ENCODE measurements at regions not wholly inside any gene's neighbourhood (a gene's known extent, or its start where the extent isn't known, plus 50 kb on each side); places are given as distances from the start of the nearest gene placed in this dataset.
"Not testable (repeated sequence)": the region's sequence is repeated elsewhere in the genome, so short reads cannot be mapped to it uniquely, and the experiment has no call there.

DNA sequence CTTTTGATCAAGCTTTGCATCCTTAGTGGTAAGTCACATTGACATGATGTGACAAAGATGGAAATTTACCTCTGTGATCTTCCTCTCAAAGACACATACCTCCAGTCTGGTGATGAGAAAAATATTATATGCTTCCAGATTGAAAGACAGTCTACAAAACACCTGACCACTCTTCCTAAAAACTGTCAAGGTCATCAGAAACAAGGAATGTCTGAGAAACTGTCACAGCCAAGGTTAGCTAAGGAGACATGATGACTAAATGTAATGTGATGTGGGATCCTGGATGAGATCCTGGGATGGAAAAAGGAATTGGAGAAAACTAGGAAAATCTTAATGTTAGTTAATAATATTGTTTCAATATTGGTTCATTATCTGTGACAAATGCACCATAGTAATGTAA lies 226.6 kb upstream of the ST6GAL2 start:
- DNase-seq: no peak

- no peak for DNase-seq
These were observed 242.4 kb upstream of the ST6GAL2 start for GRCh38 chr2:107128381-107128780.

DNA sequence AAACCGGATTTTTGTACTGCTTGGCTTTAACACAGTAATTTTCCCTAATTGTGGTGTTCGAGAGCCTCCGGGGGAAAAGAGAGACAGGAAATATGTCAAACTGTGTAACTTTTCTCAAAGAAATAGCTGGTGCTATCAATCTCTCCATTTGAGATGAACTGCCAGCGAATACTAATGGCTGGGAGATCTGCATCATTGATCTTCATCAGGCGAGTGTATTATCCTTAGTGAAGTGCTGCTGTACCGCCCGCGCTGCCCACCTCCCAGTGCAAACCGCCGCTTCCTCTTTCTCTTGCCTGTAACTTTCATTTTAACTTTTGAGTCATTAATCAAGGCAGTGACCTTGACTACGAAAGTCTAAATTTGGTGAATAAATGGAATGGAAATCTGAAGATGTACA lies 246.1 kb upstream of the ST6GAL2 start:
- no peak for DNase-seq

DNA sequence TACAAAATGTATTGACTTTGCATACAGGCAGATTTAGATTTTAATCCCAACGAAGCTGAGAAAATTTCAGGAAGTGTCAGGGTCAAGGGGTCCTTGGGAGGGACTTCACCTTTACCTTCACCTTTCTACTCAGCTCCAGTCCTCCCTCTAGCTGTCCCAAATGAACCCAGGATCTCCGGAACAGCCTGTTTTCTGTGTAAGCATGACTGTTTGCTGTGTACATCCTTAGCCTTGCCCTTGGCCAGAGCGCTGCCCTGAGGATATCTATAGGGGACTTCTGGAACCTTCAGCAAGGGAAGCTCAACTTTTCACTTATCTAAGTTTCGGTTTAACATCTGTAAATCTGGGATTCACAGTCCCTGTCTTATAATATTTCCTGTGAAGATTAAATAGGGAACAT lies 246.8 kb upstream of the ST6GAL2 start:
- no peak for DNase-seq

DNA sequence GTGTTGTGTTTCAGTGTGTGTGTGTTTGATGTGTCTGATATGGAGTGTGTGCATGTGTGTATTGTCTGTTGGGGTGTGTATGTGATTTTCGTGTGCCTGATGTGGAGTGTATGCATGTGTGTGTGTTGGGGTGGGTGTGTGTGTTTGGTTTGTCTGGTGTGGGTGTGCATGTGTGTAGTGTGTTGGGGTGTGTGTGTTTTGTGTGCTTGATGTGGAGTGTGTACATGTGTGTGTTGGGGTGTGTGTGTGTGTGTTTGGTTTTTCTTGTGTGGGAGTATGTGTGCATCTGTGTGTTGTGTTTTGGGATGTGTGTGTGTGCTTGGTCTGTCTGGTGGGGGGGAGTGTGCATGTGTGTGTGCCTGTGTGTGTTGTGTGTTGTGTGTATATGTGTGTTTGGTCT lies 247.4 kb upstream of the ST6GAL2 start:
- no peak for DNase-seq

DNA sequence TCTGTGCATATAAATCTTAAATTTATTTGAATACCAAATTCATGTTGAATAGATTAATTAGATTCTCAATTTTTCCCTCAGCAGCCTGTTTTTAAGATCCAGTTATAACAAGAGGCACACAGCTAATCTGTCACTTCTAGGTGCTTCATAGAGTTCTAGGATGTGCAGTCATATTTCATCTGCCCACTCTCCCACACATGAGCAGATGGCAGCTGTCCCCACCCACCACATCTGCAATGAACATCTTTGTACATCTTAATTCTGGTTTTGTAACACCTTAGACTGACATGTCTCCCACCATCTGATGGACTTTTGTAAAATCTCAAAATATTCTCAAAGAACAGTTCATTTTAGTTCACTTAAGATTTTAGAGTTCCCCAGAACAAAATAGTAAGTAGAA lies 250.8 kb upstream of the ST6GAL2 start:
- DNase-seq: no peak

DNA sequence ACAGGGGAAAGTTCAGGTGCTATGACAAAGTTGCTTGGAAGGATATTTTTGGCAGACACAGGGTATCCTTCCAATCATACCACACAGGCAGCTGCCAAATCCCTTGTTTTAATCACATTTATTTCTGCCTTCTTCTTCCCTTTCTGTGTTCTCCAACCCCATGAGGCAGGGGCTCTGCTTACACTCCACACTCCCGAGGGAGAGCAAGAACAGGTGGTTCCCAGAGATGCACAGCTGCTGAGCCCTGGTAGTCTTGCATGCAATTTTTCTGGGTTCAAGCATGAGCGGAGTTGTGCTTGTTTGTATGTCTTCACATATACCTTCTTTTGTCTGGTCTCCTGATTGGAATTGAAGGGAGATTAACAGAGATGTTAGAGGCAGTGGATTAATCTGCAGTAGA lies 251.7 kb upstream of the ST6GAL2 start:
- no peak for DNase-seq

GRCh38 chr2:107146181-107146580 lies 260.2 kb upstream of the ST6GAL2 start:
- DNase-seq: no peak

GRCh38 chr2:107146645-107147044 lies 260.7 kb upstream of the ST6GAL2 start:
- DNase-seq: not testable (repeated sequence)

- DNase-seq: no peak
These were observed 262.1 kb upstream of the ST6GAL2 start for GRCh38 chr2:107148055-107148454.

DNA sequence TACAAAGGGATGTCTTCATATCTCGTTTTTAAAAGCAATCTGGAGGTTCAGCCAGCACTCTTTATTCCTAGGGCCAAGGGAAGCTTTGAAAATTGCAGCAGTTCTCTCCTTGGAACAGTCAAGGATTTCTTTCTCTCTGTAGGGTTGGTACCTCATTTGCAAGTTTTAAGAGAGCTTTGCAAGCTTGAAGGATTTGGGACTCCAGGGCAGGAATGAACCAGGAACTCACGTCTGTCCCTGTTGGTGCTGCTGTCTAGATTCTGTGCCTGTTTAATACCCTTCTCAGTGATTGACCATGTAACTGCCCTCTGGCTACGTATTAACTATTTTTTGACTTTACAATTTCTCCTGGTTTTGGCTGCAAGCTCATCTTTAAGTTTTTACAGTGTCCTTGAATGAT lies 262.5 kb upstream of the ST6GAL2 start:
- no peak for DNase-seq

- no peak for DNase-seq
These were observed 274.8 kb upstream of the ST6GAL2 start for GRCh38 chr2:107160640-107161239.

- DNase-seq: no peak
These were observed 282.2 kb upstream of the ST6GAL2 start for GRCh38 chr2:107168141-107168540.

GRCh38 chr2:107174171-107174570 lies 288.2 kb upstream of the ST6GAL2 start:
- DNase-seq: no peak

DNA sequence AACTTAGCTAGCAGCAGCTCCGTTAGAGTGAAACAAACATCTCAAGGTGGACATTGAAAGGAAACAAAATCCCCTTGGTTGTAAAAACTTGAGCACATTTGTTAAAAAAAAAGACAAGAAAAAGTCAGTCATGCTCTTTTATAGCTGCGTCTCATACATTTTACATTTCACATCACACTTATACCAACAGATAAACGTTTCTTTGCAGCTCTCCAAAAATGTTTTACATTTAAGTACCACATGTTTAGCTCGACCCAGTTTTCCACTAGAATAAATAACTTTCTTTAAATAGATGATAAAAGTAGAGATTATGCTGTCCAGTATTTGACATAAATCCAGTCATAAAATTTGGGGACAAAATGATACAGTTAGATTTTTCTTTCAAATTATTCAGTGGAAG lies 297.0 kb upstream of the ST6GAL2 start:
- DNase-seq: no peak

DNA sequence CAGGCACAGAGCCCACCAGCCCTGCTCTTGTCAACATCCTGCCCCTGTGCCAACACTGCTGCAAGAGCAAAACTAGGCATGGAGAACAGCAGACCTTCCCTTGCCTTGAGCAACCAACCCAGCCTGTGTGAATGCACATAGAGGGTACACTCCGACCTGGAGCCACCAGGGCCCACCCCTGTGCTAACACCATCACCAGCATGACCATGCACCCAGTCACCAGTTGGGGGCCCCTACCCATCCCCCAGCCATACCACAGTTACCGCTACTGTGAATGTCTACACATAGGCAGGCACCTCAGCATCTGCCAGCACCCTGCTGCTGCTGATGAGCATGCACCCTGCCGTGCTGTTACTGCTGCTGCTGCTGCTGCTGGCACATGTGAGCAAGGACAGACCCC lies 301.9 kb upstream of the ST6GAL2 start:
- no peak for DNase-seq

DNA sequence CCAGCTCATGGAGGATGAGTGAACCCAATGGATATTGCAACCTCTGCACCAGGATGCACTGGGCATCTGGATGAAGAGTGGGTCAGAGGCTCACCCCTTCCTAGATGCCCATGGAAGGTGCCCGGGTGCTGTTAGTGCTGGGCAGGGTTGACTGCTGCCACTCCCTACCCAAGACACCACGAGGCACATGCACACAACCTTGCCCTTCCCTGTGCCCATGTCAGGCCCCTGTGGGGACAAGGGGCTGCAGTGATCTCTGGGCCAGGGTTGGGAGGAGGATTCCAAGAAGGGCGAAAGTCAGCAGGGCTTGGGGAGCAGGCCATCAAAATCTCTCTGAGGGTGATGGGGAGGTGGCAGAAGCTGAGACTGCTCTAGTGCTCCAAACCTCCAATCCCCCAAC lies 309.7 kb upstream of the ST6GAL2 start:
- no peak for DNase-seq

DNA sequence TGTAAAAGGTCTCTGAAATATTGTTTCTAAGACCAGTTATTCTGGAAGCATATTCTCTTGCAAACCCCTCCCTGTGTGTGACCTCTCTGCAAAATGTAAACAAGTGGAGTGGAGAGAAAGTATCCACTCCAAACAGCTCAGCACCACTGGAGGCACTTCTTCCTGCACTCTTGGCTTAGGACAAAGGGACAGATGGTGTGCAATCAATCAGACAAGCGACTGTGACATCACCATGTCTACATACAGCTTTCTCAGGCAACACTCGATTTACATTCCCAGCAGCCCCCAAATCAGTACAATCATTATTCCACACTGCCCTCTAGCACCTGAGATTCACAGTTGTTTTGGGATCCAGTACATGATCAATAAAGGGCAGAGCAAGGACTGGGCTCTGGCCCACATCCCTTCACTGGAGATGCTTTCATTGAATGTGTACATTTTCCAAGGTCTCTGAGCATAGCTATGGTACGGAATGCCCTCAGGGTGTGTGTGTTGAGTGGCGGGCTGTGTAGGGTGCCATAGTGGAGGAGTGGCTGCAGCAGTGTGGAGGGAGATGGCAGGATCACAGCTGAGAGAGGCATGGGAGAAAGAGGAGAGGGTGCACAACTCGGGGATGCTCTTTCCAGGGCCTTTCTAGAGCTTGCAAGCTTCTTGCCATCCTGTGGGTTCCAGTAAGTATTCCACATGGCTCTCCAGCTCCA lies 311.8 kb upstream of the ST6GAL2 start:
- no peak for DNase-seq

DNA sequence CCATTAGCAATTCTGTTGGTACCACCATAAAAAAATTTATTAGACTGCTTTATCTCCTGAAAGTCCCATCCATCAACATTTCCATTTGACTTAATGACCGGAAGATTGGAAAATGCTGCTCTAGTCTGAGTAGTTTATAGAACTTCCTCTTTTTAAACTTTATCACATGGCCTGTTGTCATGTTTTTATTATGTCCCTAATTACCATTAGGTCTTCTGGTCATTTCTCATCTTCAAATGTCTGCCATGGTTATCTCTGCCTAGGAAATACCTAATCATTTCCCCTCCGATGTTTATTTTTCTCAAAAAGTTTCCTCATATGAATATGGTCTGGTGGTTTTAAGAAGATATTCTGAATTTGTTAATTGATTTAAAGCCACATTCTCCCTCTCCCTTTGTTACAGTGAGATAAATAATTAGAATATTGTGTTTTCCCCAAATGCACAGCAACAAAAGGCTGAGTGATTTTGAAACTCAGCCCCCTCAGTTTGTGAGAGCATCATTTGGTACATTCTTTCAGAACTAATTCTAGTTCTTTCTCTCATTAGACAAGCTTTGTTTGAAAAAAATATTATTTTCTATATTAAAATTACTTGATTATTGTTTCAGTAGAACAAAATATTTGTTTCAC lies 317.1 kb upstream of the ST6GAL2 start:
- no peak for DNase-seq

- DNase-seq: no peak
These were observed 329.7 kb upstream of the ST6GAL2 start for GRCh38 chr2:107215401-107216350.

DNA sequence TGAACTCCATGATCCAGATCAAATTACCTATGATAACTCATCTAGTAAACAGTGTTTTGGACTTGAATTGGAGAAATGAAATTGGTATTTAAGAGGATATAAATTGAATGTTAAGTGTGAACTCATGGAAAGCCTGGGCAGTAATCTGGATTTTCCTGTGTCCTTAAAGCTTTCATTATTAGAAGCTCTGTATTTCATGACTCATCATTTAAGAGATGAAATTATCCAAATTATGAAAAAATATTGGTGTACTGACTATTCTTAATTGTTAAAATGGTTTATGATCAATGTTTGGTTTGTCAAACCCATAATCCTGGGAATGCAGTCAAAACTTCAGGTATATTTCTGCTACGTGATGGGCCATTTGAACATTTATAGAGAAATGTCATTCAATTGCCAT lies 332.2 kb upstream of the ST6GAL2 start:
- DNase-seq: no peak

- no peak for DNase-seq
These were observed 336.5 kb upstream of the ST6GAL2 start for GRCh38 chr2:107222466-107222865.
